ENCODE measurements at regions not wholly inside any gene's neighbourhood (a gene's known extent, or its start where the extent isn't known, plus 50 kb on each side); places are given as distances from the start of the nearest gene placed in this dataset.

DNA sequence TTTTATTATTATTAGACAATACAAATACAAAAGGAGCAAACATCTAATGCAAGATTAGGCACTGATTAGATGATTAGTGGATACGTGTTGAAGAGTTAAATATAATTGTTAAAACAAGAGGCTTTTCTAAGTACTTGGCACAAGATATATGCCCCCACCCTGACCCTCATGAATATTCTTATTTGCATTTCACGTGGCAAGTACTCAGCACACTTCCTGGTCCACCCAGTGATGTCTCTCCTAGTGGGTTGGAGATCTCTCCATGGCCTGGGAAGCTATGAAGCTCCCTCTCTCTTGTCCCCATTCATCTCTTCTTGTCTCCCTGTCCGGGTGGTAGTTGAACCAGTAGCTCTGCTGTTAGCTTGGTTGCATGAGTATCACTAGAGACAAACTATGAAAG, 375.3 kb downstream of the ADRA2A start:
- DNase-seq (ENCODE audit: low read depth in 2 of 2): no peak

DNA sequence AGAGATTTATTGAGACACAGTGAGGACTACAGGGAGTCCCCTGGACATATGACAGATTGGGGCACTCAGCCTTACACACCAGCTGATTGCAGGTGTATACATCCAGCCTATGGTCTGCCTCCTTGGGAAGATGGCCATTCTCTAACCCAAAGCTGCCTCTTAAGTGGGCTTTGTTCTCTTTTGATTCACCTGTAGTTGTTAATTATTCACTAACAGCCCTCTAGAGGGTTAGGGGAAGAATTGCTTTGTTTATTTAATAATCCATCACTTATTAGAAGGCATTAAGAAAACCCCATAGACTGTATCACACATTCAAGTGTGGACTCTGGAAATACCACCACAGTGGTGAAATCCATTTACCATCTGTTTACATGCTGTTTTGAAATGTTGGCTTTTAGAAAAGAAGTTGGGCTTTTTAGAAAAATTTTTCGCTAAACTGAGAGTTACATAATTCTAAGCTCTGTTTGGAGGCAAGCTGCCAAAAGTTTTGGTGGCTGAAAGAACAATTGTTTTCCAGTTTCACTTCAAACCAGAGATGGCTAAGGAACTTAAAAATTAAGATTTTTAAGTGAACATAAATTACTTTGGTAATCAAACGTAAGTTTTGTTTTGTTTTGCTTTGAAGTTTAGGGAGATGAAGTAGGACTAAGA, 379.1 kb downstream of the ADRA2A start:
- no peak for DNase-seq (ENCODE audit: low read depth in 2 of 2)

DNA sequence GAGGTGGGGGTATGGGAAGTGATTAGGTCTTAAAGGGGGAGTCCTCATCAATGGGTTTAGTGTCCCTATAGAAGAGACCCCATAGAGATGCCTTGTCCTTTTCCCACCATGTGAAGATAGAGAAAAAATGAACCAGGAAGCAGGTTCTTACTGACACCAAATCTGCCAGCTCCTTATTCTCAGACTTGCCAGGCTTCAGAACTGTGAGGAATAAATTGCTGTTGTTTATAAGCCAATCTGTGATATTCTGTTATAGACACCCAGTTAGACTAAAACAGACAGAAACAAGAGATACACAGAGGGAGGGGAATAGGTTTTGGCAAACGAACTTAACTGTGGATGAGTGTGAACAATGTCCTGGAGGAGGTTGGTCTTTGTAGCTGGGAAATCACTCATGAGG, 381.4 kb downstream of the ADRA2A start:
- no peak for DNase-seq (ENCODE audit: low read depth in 2 of 2)

DNA sequence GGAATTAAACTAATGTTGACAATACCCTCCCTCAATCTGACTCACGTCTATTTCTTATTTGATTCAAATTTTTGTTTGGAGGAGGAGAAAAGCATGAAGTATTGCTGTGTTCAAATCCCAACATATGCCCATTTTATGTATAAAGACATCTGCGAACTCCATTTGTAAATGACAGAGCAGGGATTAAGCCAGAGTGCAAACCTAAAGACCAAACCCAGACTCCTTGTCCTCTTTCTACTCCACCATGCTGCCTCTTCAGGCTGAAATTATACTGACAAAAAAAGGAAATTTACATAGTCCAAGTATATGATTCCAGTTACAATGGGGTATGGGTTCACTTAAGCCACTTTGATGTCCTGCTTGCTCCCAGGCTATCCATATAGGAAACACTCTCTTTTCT, 383.1 kb downstream of the ADRA2A start:
- no peak for DNase-seq (ENCODE audit: low read depth in 2 of 2)

DNA sequence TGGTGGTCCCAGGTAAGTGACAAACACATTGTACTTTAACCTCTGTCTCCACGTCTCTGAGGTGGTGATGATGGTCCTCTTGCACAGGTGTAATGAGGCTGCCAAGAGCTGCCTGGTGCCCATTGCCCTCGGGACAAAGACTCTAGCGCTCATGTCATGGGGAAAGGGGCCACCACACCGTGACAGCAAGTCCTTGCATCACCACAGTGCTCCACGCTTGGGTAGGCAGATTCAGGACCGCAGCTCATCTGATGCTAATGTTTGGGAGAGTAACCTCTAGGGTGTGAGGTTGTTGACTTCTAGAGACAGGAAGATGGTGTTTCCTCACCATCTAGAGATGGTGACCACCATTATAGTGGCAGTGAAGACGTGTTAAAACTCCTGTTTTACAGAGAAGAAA, 395.6 kb downstream of the ADRA2A start:
- DNase-seq (ENCODE audit: low read depth in 2 of 2): no peak

DNA sequence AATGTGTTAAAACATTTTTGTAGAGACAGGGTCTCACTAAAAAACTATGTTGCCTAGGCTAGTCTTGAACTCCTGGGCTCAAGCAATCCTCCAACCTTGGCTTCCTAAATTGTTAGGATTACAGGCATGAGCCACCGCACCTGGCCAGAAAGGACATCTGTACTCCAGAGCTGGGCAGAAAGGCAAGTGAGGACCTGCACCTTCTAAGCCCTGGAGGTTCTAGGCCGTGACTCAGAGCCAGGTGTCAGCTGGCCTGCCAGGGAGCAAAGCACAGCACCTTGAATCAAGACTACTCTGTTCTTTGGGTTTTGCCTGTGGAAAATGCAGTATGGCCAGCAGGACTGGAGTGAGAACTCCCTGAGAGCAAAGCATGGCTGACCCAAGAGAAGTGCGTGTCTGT, 396.5 kb downstream of the ADRA2A start:
- DNase-seq (ENCODE audit: low read depth in 2 of 2): no peak

DNA sequence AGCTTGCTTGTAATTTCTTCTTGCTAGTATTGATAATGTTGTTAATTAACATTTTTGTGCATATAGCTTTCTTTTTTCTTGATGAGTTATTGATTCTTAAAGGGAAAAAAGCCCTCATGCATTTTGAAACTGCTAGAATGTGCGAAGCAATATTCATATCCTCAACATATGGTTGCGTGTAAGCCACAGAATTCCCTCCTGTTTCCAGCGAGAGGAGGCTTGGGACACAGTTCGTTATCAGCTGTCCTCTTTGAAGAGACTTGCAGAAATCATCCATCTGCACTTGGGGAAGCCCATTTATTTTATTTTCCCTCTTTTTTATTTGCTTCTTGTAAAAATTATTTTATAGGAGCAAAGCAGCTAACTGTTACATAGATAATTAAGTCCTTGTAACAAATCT, 398.0 kb downstream of the ADRA2A start:
- no peak for DNase-seq (ENCODE audit: low read depth in 2 of 2)

DNA sequence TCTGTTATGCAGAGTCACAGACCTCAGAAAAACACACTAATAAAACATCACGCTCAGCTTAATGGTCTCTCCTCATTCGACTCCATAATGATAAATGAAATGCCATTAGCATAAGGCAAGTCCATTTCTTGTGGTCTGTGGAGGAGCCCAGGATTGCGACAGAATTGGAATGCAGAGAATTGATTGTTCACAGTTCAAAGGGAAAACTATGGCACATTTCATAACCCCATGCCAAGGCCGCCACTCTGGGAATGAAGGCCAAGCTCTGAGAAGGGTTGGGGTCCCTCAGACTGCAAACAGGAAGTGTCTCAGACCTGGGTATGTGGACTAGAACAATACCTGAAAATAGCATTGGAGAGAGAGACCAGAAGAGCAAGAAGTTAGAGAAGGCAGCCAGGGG, 398.9 kb downstream of the ADRA2A start:
- no peak for DNase-seq (ENCODE audit: low read depth in 2 of 2)

DNA sequence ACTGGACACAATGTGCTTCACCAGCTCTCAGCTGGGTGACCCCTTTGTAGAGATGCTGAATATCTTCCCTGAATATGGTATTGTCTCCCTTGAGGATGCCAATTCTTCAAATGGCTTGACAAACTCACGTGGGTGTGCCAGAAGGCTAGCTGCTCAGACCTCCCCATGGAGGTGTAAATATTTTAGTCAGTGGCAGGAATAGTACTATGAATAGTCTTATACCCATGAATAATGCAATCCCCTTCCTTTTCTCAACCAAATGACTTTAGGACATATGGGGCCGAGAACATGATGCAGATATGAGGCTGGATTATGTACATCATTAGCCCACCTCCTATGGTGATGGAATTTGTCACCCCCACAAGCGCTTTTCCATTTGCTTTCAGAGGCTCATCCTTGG, 401.8 kb downstream of the ADRA2A start:
- DNase-seq (ENCODE audit: low read depth in 2 of 2): no peak

GRCh38 chr10:111479966-111480365, 403.1 kb downstream of the ADRA2A start:
- no peak for DNase-seq (ENCODE audit: low read depth in 2 of 2)

GRCh38 chr10:111481261-111481826, 404.5 kb downstream of the ADRA2A start:
- DNase-seq (ENCODE audit: low read depth in 2 of 2): no peak

DNA sequence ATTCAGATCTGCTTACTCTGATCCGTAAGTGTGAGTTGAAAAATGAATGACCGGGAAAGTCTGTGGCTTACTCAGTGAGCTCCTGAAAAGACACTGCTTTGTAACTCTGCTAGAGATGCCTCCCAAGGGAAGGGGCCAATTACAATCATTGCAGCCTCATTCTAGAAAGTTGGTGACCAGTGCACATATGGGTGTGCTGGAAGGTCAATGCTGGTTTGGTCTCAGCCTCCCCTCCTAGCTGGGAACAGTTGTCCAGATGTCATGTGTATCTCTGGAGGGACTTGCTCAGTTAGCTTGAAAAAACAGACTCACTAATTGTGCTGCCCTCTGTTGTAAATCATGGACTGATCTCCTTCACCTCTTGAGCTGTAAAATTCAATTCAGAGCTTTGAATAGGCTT, 405.0 kb downstream of the ADRA2A start:
- DNase-seq (ENCODE audit: low read depth in 2 of 2): no peak

DNA sequence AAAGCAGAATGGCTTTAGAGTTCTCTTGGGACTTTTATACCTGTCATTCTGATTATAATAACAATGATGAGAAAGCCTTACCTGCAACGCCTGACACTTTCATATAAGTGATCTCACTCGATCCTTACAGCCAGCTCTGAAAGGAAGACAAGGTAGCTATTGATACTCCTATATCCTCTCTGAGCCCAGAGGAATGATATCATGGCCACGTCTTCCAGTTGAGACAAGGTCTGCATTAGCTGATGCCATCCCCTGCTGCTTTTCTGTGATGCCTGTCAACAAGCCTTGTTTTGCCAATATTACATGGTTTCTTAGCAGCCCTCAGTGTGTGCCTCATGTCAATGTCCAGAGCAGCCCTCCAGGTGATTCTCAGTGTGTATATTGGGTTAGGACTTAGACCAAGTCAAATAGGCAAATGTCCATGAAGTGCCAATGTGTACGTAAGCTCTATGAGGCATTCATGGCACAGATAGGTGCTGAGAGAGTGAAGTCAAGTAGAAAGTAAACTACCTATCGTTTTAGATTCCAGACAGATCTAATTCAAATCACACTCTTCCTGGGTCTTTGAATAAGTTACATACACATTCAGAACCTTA, 405.9 kb downstream of the ADRA2A start:
- no peak for DNase-seq (ENCODE audit: low read depth in 2 of 2)

- DNase-seq (ENCODE audit: low read depth in 2 of 2): no peak
Measured at GRCh38 chr10:111485767-111486166, 408.9 kb downstream of the ADRA2A start.

- no peak for DNase-seq (ENCODE audit: low read depth in 2 of 2)
Measured at GRCh38 chr10:111486346-111486745, 409.5 kb downstream of the ADRA2A start.

DNA sequence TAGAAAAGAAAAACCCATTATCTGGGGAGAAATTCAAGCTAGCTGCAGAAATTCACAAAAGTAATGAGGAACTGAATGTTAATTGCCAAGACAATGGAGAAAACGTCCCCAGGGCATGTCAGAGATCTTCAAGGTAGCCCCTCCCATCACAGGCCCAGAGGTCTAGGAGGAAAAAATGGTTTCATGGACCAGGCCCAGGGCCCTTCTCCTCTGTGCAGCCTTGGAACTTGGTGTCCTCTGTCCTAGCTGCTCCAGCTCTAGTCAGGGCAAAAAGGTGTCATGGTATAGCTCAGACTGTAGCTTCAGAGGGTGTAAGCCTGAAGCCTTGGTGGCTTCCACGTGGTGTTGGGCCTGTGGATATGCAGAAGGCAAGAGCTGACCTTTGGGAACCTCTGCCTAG, 411.8 kb downstream of the ADRA2A start:
- no peak for DNase-seq (ENCODE audit: low read depth in 2 of 2)

- DNase-seq (ENCODE audit: low read depth in 2 of 2): no peak
Measured at GRCh38 chr10:111491154-111491553, 414.3 kb downstream of the ADRA2A start.

DNA sequence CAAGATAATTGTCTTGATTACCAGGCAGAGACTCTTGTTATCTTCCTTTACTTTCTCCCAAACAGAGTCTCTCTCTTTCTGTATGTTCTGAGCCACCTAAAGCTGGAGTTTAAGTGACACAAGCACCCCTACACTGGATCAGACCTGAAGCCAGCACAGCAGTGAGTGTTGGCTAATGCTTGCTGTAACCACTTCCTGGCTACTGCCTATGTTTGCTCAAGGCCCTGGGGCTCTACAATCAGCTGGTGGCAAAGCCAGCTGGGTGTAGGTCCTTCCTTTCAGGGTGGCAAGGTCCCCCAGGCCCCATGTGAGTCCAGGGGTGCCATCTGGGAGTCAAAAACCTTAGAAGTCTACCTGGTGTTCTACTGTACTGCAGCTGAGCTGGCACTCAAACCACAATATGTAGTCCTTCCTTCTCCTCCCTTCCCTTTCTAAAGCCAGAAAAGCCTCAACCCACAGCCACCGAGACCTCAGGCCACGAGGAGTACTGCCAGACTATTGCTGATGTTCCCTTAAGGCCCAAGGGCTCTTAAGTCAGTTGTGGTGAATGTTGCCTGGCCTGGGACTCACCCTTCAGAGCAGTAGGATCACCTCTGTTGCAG, 416.3 kb downstream of the ADRA2A start:
- no peak for DNase-seq (ENCODE audit: low read depth in 2 of 2)

DNA sequence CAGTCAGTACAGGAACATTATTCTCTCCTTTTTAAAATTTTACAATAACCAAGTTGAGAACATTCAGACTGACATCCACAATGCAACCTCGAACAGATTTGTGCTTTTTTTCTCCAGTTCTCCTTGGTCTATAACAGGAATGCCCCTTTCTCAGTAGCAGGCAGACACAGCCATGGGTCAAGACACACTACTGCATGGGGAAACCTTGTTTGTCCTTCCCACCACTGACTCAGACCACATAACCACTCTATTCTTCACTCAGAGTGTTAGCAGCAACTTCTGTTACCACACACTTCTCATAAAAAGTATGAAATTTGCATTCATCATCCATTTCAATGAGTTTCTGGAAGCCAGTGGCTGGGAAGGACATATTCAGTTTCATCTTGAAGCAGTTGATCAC, 421.7 kb downstream of the ADRA2A start:
- DNase-seq (ENCODE audit: low read depth in 2 of 2): no peak

DNA sequence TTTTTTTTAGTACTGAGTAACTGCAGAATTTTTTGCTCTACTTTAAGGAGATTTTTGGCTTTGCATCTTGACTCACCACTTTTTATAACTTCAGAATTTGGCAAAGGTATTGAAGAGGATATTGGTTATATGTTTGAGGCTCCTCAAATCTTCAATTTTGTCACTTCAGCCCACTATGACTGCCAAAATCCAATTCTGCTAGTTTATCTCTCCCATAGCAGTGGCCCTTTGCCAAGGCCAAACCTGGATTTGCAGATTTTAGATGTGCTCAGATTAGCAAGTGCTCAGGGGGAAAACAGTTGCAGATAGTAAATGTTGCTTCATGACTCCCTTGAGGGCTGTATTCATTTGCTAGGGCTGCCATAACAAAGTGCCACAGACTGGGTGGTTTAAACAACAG, 427.5 kb downstream of the ADRA2A start:
- no peak for DNase-seq (ENCODE audit: low read depth in 2 of 2)

DNA sequence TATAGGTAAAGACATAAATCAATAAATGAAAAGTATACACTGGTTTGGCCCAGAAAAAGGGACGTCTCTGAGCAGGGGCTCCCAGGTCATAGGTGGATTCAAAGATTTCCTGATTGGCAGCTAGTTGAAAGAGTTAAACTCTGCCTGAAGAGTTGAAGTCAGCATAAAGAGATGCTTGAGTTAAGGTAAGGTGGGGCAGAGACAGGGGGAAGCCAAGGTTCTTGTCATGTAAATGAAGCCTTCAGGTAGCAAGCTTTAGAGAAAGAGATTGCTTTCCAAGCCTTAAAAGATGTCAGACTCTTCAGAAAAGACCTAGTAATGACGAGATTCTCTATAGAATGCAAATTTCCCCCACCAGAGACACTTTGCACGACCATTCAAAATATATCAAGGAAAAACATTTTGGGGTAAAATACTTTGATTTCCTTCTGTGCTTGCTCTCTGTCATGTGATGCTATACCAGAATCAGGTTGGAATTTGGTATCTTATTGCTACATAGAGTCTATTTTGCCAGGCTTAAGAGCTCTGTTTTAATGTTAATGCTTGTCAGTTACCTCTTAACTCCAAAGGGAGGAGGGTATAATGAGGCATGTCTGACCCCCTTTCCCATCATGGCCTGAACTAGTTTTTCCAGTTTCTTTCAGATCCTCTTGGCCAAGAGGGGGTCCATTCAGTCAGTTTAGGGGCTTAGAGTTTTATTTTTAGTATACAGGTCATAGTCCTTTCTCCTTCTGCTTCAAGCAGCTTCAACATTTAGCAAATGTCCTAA, 429.6 kb downstream of the ADRA2A start:
- no peak for DNase-seq (ENCODE audit: low read depth in 2 of 2)

- no peak for DNase-seq (ENCODE audit: low read depth in 2 of 2)
Measured at GRCh38 chr10:111511751-111512150, 434.9 kb downstream of the ADRA2A start.

GRCh38 chr10:111515264-111515663, 438.4 kb downstream of the ADRA2A start:
- DNase-seq (ENCODE audit: low read depth in 2 of 2): no peak

Measured in stimulated activated CD8-positive, alpha-beta memory T cell treated with anti-CD3 and anti-CD28 coated beads, Interleukin-2, amount 100 ng/mL, for 1 hour (primary cell).